ENCODE measurements at regions not wholly inside any gene's neighbourhood (a gene's known extent, or its start where the extent isn't known, plus 50 kb on each side); places are given as distances from the start of the nearest gene placed in this dataset.
A peak's percentile ranks its signal among the peaks of the same experiment; 100 is the strongest.

DNA sequence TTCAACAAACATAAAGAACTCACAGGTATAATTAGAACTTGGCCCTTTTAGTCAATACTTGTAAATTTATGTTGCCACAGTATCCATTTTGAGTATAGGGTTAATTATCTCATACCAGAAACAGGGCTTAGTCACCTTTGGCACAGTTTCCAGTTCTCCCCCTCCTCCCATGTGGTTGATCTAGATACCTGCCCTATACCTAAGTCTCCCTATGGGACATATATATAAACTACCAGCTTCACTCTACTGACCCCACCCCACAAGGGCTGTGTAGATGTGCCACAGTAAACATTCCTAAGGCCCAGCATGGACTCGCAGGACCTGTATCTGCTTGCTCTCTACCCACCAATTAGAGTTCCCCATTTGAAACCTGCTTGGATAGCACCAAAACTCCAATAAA lies 371.7 kb upstream of the RND3 start:
- no peak for TF ChIP-seq CTCF (conservative IDR thresholded peaks at IDR 0.05)
- H3K4me3 Mint-ChIP-seq, result no peak overlapping the region
- no peak overlapping the region for H3K27ac ChIP-seq (ENCODE audit: insufficient read length, low read depth, low read length)
- H4K8ac ChIP-seq (replicated peaks; ENCODE audit: insufficient read length, low read depth, low read length), result no peak overlapping the region
- H4K5ac ChIP-seq (ENCODE audit: insufficient read length, low read depth, low read length), result no peak overlapping the region
- H3K56ac ChIP-seq (ENCODE audit: insufficient read length, low read depth, low read length), result no peak overlapping the region
- H3K9me3 Mint-ChIP-seq, result peaks cover 24 to 50% of the 10 kb centered on the region in 2 experiments
- H2BK15ac ChIP-seq (ENCODE audit: low read depth, low read length), result no peak overlapping the region
- no peak overlapping the region for H3K4ac ChIP-seq (ENCODE audit: low read depth, low read length)
- peak overlapping the region; percentile 76 to 90 (median 76); a peak in 6 of 7 replicates for H3K27ac Mint-ChIP-seq
- no peak overlapping the region for H2BK12ac ChIP-seq (ENCODE audit: insufficient read length, low read depth, low read length)
- H3T11ph ChIP-seq (ENCODE audit: low read length), result no peak overlapping the region
- no peak for DNase-seq
- H3K4me2 ChIP-seq (ENCODE audit: insufficient read depth, insufficient read length, low read length), result no peak overlapping the region
- H3K4me1 ChIP-seq (ENCODE audit: insufficient read depth, low read length), result peaks cover 5% of the 10 kb centered on the region; the same call in 1 of the 2 replicates
- no peak overlapping the region for H2BK20ac ChIP-seq (ENCODE audit: low read depth, low read length, poor library complexity, severe bottlenecking)
- H3K79me2 ChIP-seq (ENCODE audit: insufficient read depth, low read length), result no peaks in the 10 kb centered on the region
- WGBS (ENCODE audit: extremely low coverage, insufficient read length, low lambda C conversion rate), result no CpG with 5 or more reads among the region's 1 CpG
- H2AK5ac ChIP-seq (ENCODE audit: insufficient read length, low read length), result no peak overlapping the region
- H3K23me2 ChIP-seq (ENCODE audit: insufficient read length, low read depth, low read length, poor library complexity, severe bottlenecking), result no peaks in the 10 kb centered on the region
- H2BK5ac ChIP-seq (ENCODE audit: insufficient read length, low read length), result no peak overlapping the region
- H3K79me1 ChIP-seq (ENCODE audit: insufficient read depth, low read depth, low read length, poor library complexity, severe bottlenecking), result no peaks in the 10 kb centered on the region
- no peaks in the 10 kb centered on the region for H3K27me3 Mint-ChIP-seq (ENCODE audit: low read depth)
- no peaks in the 10 kb centered on the region for H3K27me3 ChIP-seq (ENCODE audit: insufficient read depth, low read length)
- H3K36me3 Mint-ChIP-seq (ENCODE audit: insufficient read depth in 1 of 3, low read depth in 3 of 3), result peaks cover 18 to 35% (median 29%) of the 10 kb centered on the region in 3 experiments
- H3K18ac ChIP-seq (ENCODE audit: insufficient read length, low read depth, low read length), result no peak overlapping the region
- peaks cover 8% of the 10 kb centered on the region for H3K9me3 ChIP-seq (ENCODE audit: control insufficient read depth, low read depth, low read length)
- H3K9ac ChIP-seq (ENCODE audit: extremely low read depth, insufficient read length, low read length), result no peak overlapping the region
- no peak overlapping the region for H4K91ac ChIP-seq (ENCODE audit: insufficient read length, low read depth, low read length)
- no peaks in the 10 kb centered on the region for H4K20me1 ChIP-seq (ENCODE audit: control insufficient read depth, insufficient read depth, insufficient read length)
- peaks cover 23% of the 10 kb centered on the region in 2 experiments for H3K4me1 Mint-ChIP-seq
- no peak overlapping the region for H3K14ac ChIP-seq (ENCODE audit: insufficient read depth, low read length)
- H3K23ac ChIP-seq (ENCODE audit: insufficient read length, low read depth, low read length), result no peak overlapping the region
- H2BK120ac ChIP-seq (ENCODE audit: low read depth, low read length, poor library complexity, severe bottlenecking), result no peak overlapping the region
- no peak overlapping the region for H2AFZ ChIP-seq (ENCODE audit: low read length)

Data from H9 (cell line).